ENCODE measurements at regions not wholly inside any gene's neighbourhood (a gene's known extent, or its start where the extent isn't known, plus 50 kb on each side); places are given as distances from the start of the nearest gene placed in this dataset.

DNA sequence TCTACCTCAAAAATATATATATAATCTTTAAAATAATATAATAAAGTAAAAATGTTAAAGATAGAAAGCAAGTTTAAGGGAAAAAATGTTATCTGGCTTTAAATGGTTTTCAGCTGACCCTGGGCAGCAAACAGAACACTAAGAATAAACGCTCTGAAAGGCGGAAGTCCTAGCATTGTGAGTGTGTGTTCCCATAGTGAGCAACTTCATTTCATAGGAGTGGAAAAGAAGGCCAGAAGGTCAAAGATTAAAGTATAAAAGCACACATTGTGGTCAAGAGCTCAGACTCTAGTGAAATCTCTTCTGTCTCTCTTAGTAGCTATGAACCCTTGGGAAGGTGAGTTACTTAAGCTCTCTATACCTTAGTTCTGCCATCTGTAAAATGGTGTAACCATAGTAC is 374.4 kb downstream of the ENC1 start (continued):
- TF ChIP-seq, protein P1, sequence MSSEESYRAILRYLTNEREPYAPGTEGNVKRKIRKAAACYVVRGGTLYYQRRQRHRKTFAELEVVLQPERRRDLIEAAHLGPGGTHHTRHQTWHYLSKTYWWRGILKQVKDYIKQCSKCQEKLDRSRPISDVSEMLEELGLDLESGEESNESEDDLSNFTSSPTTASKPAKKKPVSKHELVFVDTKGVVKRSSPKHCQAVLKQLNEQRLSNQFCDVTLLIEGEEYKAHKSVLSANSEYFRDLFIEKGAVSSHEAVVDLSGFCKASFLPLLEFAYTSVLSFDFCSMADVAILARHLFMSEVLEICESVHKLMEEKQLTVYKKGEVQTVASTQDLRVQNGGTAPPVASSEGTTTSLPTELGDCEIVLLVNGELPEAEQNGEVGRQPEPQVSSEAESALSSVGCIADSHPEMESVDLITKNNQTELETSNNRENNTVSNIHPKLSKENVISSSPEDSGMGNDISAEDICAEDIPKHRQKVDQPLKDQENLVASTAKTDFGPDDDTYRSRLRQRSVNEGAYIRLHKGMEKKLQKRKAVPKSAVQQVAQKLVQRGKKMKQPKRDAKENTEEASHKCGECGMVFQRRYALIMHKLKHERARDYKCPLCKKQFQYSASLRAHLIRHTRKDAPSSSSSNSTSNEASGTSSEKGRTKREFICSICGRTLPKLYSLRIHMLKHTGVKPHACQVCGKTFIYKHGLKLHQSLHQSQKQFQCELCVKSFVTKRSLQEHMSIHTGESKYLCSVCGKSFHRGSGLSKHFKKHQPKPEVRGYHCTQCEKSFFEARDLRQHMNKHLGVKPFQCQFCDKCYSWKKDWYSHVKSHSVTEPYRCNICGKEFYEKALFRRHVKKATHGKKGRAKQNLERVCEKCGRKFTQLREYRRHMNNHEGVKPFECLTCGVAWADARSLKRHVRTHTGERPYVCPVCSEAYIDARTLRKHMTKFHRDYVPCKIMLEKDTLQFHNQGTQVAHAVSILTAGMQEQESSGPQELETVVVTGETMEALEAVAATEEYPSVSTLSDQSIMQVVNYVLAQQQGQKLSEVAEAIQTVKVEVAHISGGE (CRISPR knock-in tag; IDR thresholded peaks at IDR 0.05), result no peak
- TF ChIP-seq CBX5 (IDR thresholded peaks at IDR 0.05; ENCODE audit: low read depth) (no peak), POLR2AphosphoS2 (IDR thresholded peaks at IDR 0.05; ENCODE audit: low read depth, low read length) (no peak), PBX3 (IDR thresholded peaks at IDR 0.05; ENCODE audit: insufficient replicate concordance, low read depth, low read length) (no peak), ZNF384 (IDR thresholded peaks at IDR 0.05; ENCODE audit: borderline replicate concordance, low read depth, low read length) (no peak), ZBTB40 (IDR thresholded peaks at IDR 0.05; ENCODE audit: borderline replicate concordance) (no peak), ETV6 (conservative IDR thresholded peaks at IDR 0.05 in 1 of 2, IDR thresholded peaks at IDR 0.05 in 1 of 2; ENCODE audit: borderline replicate concordance in 1 of 2, low read depth in 1 of 2) (no peak), RELB (IDR thresholded peaks at IDR 0.05; ENCODE audit: low read depth) (no peak), ZBTB33 (IDR thresholded peaks at IDR 0.05) (no peak)
